ENCODE measurements at regions not wholly inside any gene's neighbourhood (a gene's known extent, or its start where the extent isn't known, plus 50 kb on each side); places are given as distances from the start of the nearest gene placed in this dataset.

GRCh38 chr18:22048221-22048620 lies 121.2 kb upstream of the GATA6 start:
- 0 out of 3 replicates have a peak, but pooled peaks cover 4% of the 10 kb centered on the region for H3K4me1 ChIP-seq
- FAIRE-seq, result no peak

GRCh38 chr18:22048932-22049615 lies 120.3 kb upstream of the GATA6 start:
- FAIRE-seq, result no peak

More at GRCh38 chr18:22048221-22048620, 121.2 kb upstream of the GATA6 start:
- ChIA-PET POLR2A (no interaction called here), CTCF (interaction anchor here (0.6 kb wide), 2 partner anchors 11 to 397 kb away, joined by 3 to 4 read pairs; no protein-coding TSS in a partner anchor)
- H3K9me3 ChIP-seq, result no peaks in the 10 kb centered on the region
- H3K27ac ChIP-seq, result no peak overlapping the region
- 68% methylated on average over 5 of the region's 5 CpGs for WGBS (ENCODE audit: missing lambda C conversion rate)
- H3K4me2 ChIP-seq, result no peak overlapping the region
- ATAC-seq (no peak), DNase-seq (ENCODE audit: low read depth in 1 of 2, low spot score in 1 of 2) (no peak)
- no peak overlapping the region for H3K4me3 ChIP-seq
- TF ChIP-seq FOSB (CRISPR knock-in tag; IDR thresholded peaks at IDR 0.05) (no peak), EHMT2 (IDR thresholded peaks at IDR 0.05; ENCODE audit: low read depth) (no peak), CHD4 (IDR thresholded peaks at IDR 0.05; ENCODE audit: borderline replicate concordance) (no peak), JUNB (IDR thresholded peaks at IDR 0.05) (no peak), ZFP36 (IDR thresholded peaks at IDR 0.05; ENCODE audit: borderline replicate concordance, partially characterized antibody) (no peak), KDM5A (IDR thresholded peaks at IDR 0.05) (no peak), TFCP2L1 (CRISPR knock-in tag; IDR thresholded peaks at IDR 0.05) (no peak), FOXS1 (CRISPR knock-in tag; IDR thresholded peaks at IDR 0.05) (no peak), E2F6 (IDR thresholded peaks at IDR 0.05; ENCODE audit: borderline replicate concordance, low read depth) (no peak), NFE2L2 (conservative IDR thresholded peaks at IDR 0.05; ENCODE audit: low read length) (no peak), JUN (IDR thresholded peaks at IDR 0.05) (no peak), ZNF302 (CRISPR knock-in tag; IDR thresholded peaks at IDR 0.05) (no peak)

More at GRCh38 chr18:22048932-22049615, 120.3 kb upstream of the GATA6 start:
- DNase-seq (ENCODE audit: low read depth in 1 of 2, low spot score in 1 of 2) (no peak), ATAC-seq (no peak)
- Histone ChIP-seq H3K27ac (no peak overlapping the region), H3K4me2 (no peak overlapping the region), H3K4me3 (no peak overlapping the region), H3K4me1 (0 out of 3 replicates have a peak, but pooled peaks cover 4% of the 10 kb centered on the region), H3K9me3 (no peaks in the 10 kb centered on the region)
- 45% methylated on average over 3 of the region's 3 CpGs for WGBS (ENCODE audit: missing lambda C conversion rate)
- ChIA-PET POLR2A (no interaction called here), CTCF (no interaction called here)
- no peak for TF ChIP-seq CBX2 (IDR thresholded peaks at IDR 0.05; ENCODE audit: borderline replicate concordance, low read depth)
- TF ChIP-seq PBX3 (IDR thresholded peaks at IDR 0.05), result no peak
- TF ChIP-seq EP300 (IDR thresholded peaks at IDR 0.05), result no peak
- no peak for TF ChIP-seq TFCP2L1 (CRISPR knock-in tag; IDR thresholded peaks at IDR 0.05)
- TF ChIP-seq CHD4 (IDR thresholded peaks at IDR 0.05; ENCODE audit: borderline replicate concordance), result no peak
- no peak for TF ChIP-seq SMC3 (IDR thresholded peaks at IDR 0.05)
- TF ChIP-seq HMGXB4 (CRISPR knock-in tag; IDR thresholded peaks at IDR 0.05; ENCODE audit: borderline replicate concordance), result no peak
- TF ChIP-seq PHF8 (IDR thresholded peaks at IDR 0.05; ENCODE audit: borderline replicate concordance, low read depth), result no peak
- no peak for TF ChIP-seq NFE2L2 (conservative IDR thresholded peaks at IDR 0.05; ENCODE audit: low read length)
- TF ChIP-seq HOXA7 (CRISPR knock-in tag; IDR thresholded peaks at IDR 0.05), result no peak
- no peak for TF ChIP-seq REST (IDR thresholded peaks at IDR 0.05)
- TF ChIP-seq ZSCAN20 (CRISPR knock-in tag; IDR thresholded peaks at IDR 0.05), result no peak
- TF ChIP-seq BCL3 (IDR thresholded peaks at IDR 0.05), result no peak
- no peak for TF ChIP-seq CHD2 (IDR thresholded peaks at IDR 0.05; ENCODE audit: low read length, partially characterized antibody)
- TF ChIP-seq MAFK (IDR thresholded peaks at IDR 0.05; ENCODE audit: partially characterized antibody), result no peak
- TF ChIP-seq POLR2A (IDR thresholded peaks at IDR 0.05; ENCODE audit: low read length), result no peak
- TF ChIP-seq ZNF302 (CRISPR knock-in tag; IDR thresholded peaks at IDR 0.05), result no peak
- no peak for TF ChIP-seq JUNB (IDR thresholded peaks at IDR 0.05)
- TF ChIP-seq CBX8 (IDR thresholded peaks at IDR 0.05), result no peak
- TF ChIP-seq CEBPB (IDR thresholded peaks at IDR 0.05), result no peak

Measured in A549 (cell line).